Activated naive CD8-positive, alpha-beta T cell treated with anti-CD3 and anti-CD28 coated beads, Interleukin-2, amount 10 ng/mL, durations not matched to agents 7 days and 5 days (primary cell): ENCODE measurements at regions not wholly inside any gene's neighbourhood (a gene's known extent, or its start where the extent isn't known, plus 50 kb on each side); places are given as distances from the start of the nearest gene placed in this dataset.
"Not testable (repeated sequence)": the region's sequence is repeated elsewhere in the genome, so short reads cannot be mapped to it uniquely, and the experiment has no call there.

Experiments used
- ATAC-seq: fragments of 150-1000 bp; cut with Tn5 transposase; one replicate; pipeline ENCODE4 v1.10.0; 2021; ENCODE audit warnings: low read depth, moderate library complexity
- POLR2A ChIA-PET: fragments of 350-600 bp; sonication (Branson Sonifier 250); formaldehyde crosslinking; loops from one replicate; lab custom pipeline; 2021; ENCODE audit warnings: antibody characterized with exemption; lab: Charles Lee
- DNase-seq: peaks from one replicate; pipeline ENCODE4 v3.0.0; 2021
- H3K27ac Mint-ChIP-seq: one replicate; pipeline ENCODE4 v1.8.0; 2022; ENCODE audit warnings: mild to moderate bottlenecking, mixed read lengths
- H3K27me3 Mint-ChIP-seq: one replicate; pipeline ENCODE4 v1.8.0; 2022; ENCODE audit warnings: mild to moderate bottlenecking, moderate library complexity, mixed read lengths
- H3K36me3 Mint-ChIP-seq: one replicate; pipeline ENCODE4 v1.8.0; 2021; ENCODE audit warnings: mild to moderate bottlenecking, mixed read lengths
- H3K4me1 Mint-ChIP-seq: one replicate; pipeline ENCODE4 v1.8.0; 2021; ENCODE audit warnings: mixed read lengths
- H3K4me3 Mint-ChIP-seq: one replicate; pipeline ENCODE4 v1.8.0; 2022; ENCODE audit warnings: mild to moderate bottlenecking, moderate library complexity, mixed read lengths
- H3K9me3 Mint-ChIP-seq: one replicate; pipeline ENCODE4 v1.8.0; 2021; ENCODE audit warnings: mixed read lengths

- no peak overlapping the region for H3K27ac Mint-ChIP-seq
- peaks cover 2% of the 10 kb centered on the region for H3K9me3 Mint-ChIP-seq
- no peak for DNase-seq
- peaks cover 8% of the 10 kb centered on the region for H3K27me3 Mint-ChIP-seq
- no peak overlapping the region for H3K4me3 Mint-ChIP-seq
- ATAC-seq = no peak
- H3K4me1 Mint-ChIP-seq = no peaks in the 10 kb centered on the region
- POLR2A ChIA-PET = no interaction called here
- H3K36me3 Mint-ChIP-seq = no peaks in the 10 kb centered on the region
Measured at GRCh38 chr7:4319280-4319679, 362.8 kb upstream of the FOXK1 start.

- Mint-ChIP-seq H3K27ac (no peak overlapping the region), H3K9me3 (peaks cover 3% of the 10 kb centered on the region), H3K4me1 (no peaks in the 10 kb centered on the region), H3K27me3 (no peaks in the 10 kb centered on the region), H3K4me3 (no peak overlapping the region), H3K36me3 (no peaks in the 10 kb centered on the region)
- ATAC-seq = no peak
- POLR2A ChIA-PET = no interaction called here
- no peak for DNase-seq
Measured at GRCh38 chr7:4325732-4326131, 356.4 kb upstream of the FOXK1 start.

GRCh38 chr7:4331711-4332110 is 350.4 kb upstream of the FOXK1 start:
- Mint-ChIP-seq H3K4me1 (no peaks in the 10 kb centered on the region), H3K9me3 (no peaks in the 10 kb centered on the region), H3K27ac (no peak overlapping the region), H3K4me3 (no peak overlapping the region), H3K36me3 (no peaks in the 10 kb centered on the region), H3K27me3 (no peaks in the 10 kb centered on the region)
- ATAC-seq = no peak
- DNase-seq = no peak
- POLR2A ChIA-PET = no interaction called here

- Mint-ChIP-seq H3K9me3 (peaks cover 5% of the 10 kb centered on the region), H3K27ac (no peak overlapping the region), H3K4me1 (no peaks in the 10 kb centered on the region), H3K4me3 (no peak overlapping the region), H3K27me3 (no peaks in the 10 kb centered on the region), H3K36me3 (no peaks in the 10 kb centered on the region)
- DNase-seq (no peak), ATAC-seq (no peak)
- POLR2A ChIA-PET = no interaction called here
Measured at GRCh38 chr7:4338556-4338955, 343.5 kb upstream of the FOXK1 start.

DNA sequence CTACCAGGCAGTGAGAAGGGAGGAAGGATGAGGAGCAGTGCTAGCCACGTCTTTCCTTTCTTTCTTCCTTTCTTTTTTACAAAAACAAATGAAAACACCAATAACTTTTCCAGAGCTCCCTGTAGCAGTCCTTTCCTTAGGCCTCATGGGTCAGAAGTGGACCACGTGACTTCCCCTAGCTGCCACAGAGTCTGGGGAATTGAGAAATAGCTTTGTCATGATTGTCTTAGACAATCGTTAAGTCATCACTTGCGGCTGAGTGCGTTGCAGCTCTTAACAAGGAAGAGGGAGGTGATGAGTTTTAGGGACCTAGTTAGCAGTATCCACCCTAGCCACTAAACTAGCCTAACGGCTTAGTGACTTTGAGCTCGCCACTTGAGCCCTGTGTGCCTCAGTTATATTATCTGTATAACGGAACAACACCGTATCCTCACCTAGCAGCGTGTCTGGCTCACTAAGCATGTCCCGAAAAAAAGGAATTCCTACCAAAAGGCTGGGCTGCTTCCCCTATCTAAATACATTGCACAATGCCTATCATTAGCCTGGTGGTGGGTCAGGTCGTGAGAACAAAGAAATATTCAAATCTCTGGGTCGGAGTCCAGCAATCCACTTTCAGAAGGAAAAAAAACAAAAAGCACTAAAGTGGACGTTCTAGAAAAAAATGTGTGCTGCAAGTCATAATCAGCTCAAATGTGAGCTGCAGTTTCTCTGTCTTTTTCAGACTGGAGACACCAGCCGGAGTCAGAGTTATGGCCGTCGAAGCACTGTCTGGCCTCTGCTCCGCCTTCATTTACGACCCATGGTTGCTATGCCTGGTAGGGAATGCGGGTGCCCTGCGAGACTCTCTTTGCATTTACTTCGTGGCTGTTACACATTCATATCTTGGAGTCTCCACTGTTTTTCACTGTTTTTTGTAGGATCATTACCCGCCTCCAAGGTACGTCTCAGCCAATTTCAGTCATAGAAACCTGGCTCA is 338.5 kb upstream of the FOXK1 start:
- ATAC-seq = no peak
- Mint-ChIP-seq H3K36me3 (no peaks in the 10 kb centered on the region), H3K27me3 (no peaks in the 10 kb centered on the region), H3K4me3 (no peak overlapping the region), H3K27ac (no peak overlapping the region), H3K9me3 (peaks cover 15% of the 10 kb centered on the region), H3K4me1 (no peaks in the 10 kb centered on the region)
- POLR2A ChIA-PET = no interaction called here
- DNase-seq = no peak

DNA sequence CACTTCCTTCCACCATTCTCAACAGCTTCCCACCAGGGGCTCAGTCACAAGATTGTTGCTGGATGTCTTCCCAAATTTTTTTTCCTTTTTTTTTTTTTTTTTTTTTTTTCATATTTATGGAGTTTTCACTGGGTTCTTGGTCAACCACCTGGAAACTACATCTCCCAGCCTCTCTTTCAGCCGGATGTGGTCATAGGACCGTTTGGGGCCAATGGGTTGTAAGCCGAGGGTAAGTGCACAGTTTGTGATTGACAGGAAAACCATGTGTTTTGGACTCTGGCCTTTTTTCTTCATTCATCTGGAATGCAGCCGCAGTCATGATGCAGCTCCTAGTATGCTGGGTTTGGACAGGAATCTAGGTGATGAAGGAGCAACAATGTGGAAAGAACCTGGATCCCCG is 337.1 kb upstream of the FOXK1 start:
- no peak for DNase-seq
- peaks cover 13% of the 10 kb centered on the region for H3K9me3 Mint-ChIP-seq
- no peaks in the 10 kb centered on the region for H3K36me3 Mint-ChIP-seq
- ATAC-seq = no peak
- no peaks in the 10 kb centered on the region for H3K4me1 Mint-ChIP-seq
- no peak overlapping the region for H3K27ac Mint-ChIP-seq
- POLR2A ChIA-PET = no interaction called here
- no peaks in the 10 kb centered on the region for H3K27me3 Mint-ChIP-seq
- H3K4me3 Mint-ChIP-seq = no peak overlapping the region

GRCh38 chr7:4352069-4352468 is 330.0 kb upstream of the FOXK1 start:
- Mint-ChIP-seq H3K27me3 (peaks cover 2% of the 10 kb centered on the region), H3K27ac (no peak overlapping the region), H3K36me3 (no peaks in the 10 kb centered on the region), H3K4me3 (no peak overlapping the region), H3K4me1 (no peaks in the 10 kb centered on the region), H3K9me3 (peaks cover 11% of the 10 kb centered on the region)
- POLR2A ChIA-PET = no interaction called here
- DNase-seq (no peak), ATAC-seq (no peak)

DNA sequence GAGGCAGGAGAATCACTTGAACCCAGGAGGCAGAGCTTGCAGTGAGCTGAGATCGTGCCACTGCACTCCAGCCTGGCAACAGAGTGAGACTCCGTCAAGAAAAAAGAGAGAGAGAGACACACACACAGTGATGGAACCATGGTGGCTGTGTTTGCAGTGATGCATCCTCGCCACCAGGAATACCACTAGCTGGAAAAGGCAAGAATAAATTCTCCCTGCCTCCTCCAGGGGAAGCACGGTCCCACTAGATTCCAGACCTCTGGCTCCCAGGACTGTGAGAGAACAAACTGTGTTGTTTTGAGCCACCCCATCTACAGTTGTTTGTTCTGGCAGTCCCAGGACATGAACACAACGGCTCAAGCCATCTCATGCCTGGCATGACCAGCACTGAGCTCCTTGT is 320.3 kb upstream of the FOXK1 start:
- no peaks in the 10 kb centered on the region for H3K27me3 Mint-ChIP-seq
- no peaks in the 10 kb centered on the region for H3K36me3 Mint-ChIP-seq
- no peaks in the 10 kb centered on the region for H3K9me3 Mint-ChIP-seq
- H3K4me3 Mint-ChIP-seq = no peak overlapping the region
- H3K4me1 Mint-ChIP-seq = no peaks in the 10 kb centered on the region
- no peak for DNase-seq
- no peak for ATAC-seq
- POLR2A ChIA-PET = no interaction called here
- no peak overlapping the region for H3K27ac Mint-ChIP-seq

DNA sequence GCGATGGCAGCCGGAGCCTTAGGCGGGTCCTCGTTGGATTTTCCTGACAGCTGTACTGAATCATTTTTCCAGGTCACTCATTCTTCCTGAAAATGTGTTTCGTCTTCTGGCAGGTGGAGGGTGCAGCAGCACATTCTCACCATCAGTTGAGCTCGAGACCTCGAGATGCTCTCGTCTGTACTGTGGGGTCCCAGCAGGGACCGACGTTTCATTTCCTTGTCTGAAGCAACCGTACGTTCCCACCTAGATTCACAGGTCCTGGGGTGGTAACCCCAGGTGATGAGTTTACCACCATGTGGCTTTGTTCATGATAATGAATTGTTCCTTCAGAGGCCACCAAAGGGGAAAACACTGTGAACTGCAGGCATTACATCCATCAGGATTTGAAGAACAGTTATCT is 298.5 kb upstream of the FOXK1 start:
- DNase-seq (no peak), ATAC-seq (no peak)
- H3K4me1 Mint-ChIP-seq = no peaks in the 10 kb centered on the region
- H3K27ac Mint-ChIP-seq = no peak overlapping the region
- H3K27me3 Mint-ChIP-seq = no peaks in the 10 kb centered on the region
- no peaks in the 10 kb centered on the region for H3K9me3 Mint-ChIP-seq
- H3K36me3 Mint-ChIP-seq = no peaks in the 10 kb centered on the region
- no peak overlapping the region for H3K4me3 Mint-ChIP-seq
- POLR2A ChIA-PET = no interaction called here

DNA sequence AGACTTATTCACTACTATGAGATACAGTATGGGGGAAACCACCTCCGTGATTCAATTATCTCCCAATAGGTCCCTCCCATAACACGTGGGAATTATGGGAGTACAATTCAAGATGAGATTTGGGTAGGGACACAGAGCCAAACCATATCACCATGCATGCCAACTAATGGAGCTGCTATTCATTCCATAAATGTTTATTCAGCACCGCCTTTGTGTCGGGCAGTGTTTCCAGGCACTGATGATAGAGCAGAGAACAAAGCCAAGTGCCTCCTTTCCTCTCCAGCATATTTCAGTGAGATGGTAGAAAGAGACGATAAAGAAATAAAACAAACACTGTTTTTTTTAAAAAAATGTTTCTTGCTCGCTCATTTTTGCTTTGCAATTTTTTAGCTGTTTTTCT is 295.9 kb upstream of the FOXK1 start:
- DNase-seq = no peak
- H3K4me1 Mint-ChIP-seq = no peaks in the 10 kb centered on the region
- H3K36me3 Mint-ChIP-seq = no peaks in the 10 kb centered on the region
- no peak overlapping the region for H3K4me3 Mint-ChIP-seq
- ATAC-seq = no peak
- H3K9me3 Mint-ChIP-seq = peaks cover 5% of the 10 kb centered on the region
- H3K27ac Mint-ChIP-seq = no peak overlapping the region
- POLR2A ChIA-PET = no interaction called here
- H3K27me3 Mint-ChIP-seq = no peaks in the 10 kb centered on the region

DNA sequence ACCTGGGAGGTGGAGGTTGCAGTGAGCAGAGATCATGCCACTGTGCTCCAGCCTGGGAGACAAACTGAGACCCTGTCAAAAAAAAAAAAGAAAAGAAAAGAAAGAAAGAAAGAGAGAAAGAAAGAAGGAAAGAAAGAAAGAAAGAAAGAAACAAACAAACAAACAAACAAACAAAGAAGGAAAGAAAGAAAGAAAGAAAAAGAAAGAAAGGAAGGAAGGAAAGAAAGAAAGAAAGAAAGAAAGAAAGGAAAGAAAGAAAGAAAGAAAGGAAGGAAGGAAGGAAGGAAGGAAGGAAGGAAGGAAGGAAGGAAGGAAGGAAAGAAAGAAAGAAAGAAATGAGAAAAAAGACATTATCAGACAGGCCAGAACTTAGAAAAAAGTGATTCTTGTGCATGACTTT is 291.0 kb upstream of the FOXK1 start:
- H3K4me3 Mint-ChIP-seq, H3K27ac Mint-ChIP-seq, POLR2A ChIA-PET, H3K4me1 Mint-ChIP-seq, DNase-seq, H3K27me3 Mint-ChIP-seq, ATAC-seq, H3K9me3 Mint-ChIP-seq, H3K36me3 Mint-ChIP-seq: not testable (repeated sequence)

- no peak overlapping the region for H3K4me3 Mint-ChIP-seq
- no peaks in the 10 kb centered on the region for H3K27me3 Mint-ChIP-seq
- POLR2A ChIA-PET = no interaction called here
- H3K36me3 Mint-ChIP-seq = no peaks in the 10 kb centered on the region
- no peaks in the 10 kb centered on the region for H3K4me1 Mint-ChIP-seq
- peaks cover 7% of the 10 kb centered on the region for H3K9me3 Mint-ChIP-seq
- DNase-seq = no peak
- H3K27ac Mint-ChIP-seq = no peak overlapping the region
- ATAC-seq = no peak
Measured at GRCh38 chr7:4394736-4395135, 287.4 kb upstream of the FOXK1 start.

GRCh38 chr7:4399121-4399520 is 283.0 kb upstream of the FOXK1 start:
- ATAC-seq (no peak), DNase-seq (no peak)
- POLR2A ChIA-PET = no interaction called here
- no peak overlapping the region for H3K4me3 Mint-ChIP-seq
- H3K4me1 Mint-ChIP-seq = no peaks in the 10 kb centered on the region
- no peaks in the 10 kb centered on the region for H3K36me3 Mint-ChIP-seq
- peaks cover 2% of the 10 kb centered on the region for H3K9me3 Mint-ChIP-seq
- H3K27me3 Mint-ChIP-seq = no peaks in the 10 kb centered on the region
- H3K27ac Mint-ChIP-seq = no peak overlapping the region

- no peak overlapping the region for H3K27ac Mint-ChIP-seq
- no peaks in the 10 kb centered on the region for H3K4me1 Mint-ChIP-seq
- no peak overlapping the region for H3K4me3 Mint-ChIP-seq
- no peaks in the 10 kb centered on the region for H3K27me3 Mint-ChIP-seq
- no peaks in the 10 kb centered on the region for H3K36me3 Mint-ChIP-seq
- ATAC-seq = no peak
- H3K9me3 Mint-ChIP-seq = peaks cover 2% of the 10 kb centered on the region
- no peak for DNase-seq
- POLR2A ChIA-PET = no interaction called here
Measured at GRCh38 chr7:4399596-4399995, 282.5 kb upstream of the FOXK1 start.
